ENCODE measurements at regions not wholly inside any gene's neighbourhood (a gene's known extent, or its start where the extent isn't known, plus 50 kb on each side); places are given as distances from the start of the nearest gene placed in this dataset.

GRCh38 chr2:36203366-36203765 lies 152.2 kb upstream of the CRIM1 start:
- TF ChIP-seq EZH2 (IDR thresholded peaks at IDR 0.05; ENCODE audit: low read depth), result no peak
- no peak for TF ChIP-seq CTCF (conservative IDR thresholded peaks at IDR 0.05)

Data from PC-9 (cell line).